Right hindlimb (tissue), 1 donor: ENCODE measurements at regions not wholly inside any gene's neighbourhood (a gene's known extent, or its start where the extent isn't known, plus 50 kb on each side); places are given as distances from the start of the nearest gene placed in this dataset.
"Not testable (repeated sequence)": the region's sequence is repeated elsewhere in the genome, so short reads cannot be mapped to it uniquely, and the experiment has no call there.

Experiments
- DNase-seq: peaks from one replicate; pipeline ENCODE4 v3.0.0-alpha.2; 2018

DNA sequence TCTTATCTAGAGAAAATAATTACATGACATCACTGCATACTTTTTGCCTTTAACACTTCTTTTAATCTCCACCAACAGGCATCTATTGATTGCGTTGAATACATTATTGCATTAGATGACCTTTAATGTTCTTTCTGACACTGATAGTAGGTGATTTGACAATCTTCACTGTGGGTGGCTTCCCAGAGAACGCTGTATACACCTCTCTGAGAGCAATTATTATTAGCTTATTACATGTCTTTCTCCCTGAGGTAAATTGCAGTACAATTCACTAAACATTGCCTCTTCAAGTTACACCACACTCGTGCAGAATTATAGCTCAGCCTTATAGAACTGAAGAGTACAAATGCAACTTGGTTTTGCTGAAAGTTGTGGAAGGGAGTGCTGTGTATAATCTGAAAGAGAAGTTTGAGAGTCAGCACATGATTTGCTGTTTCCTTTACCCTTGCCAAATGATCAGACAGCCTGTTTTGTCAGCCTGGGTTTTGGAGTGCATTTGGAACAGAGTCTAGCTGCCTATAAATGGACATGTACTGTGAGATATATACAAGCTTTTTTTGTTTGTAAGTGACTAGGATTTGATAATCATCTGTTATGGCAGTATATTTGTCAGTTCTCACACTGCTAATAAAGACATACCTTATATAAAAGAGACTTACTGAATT lies 369.2 kb downstream of the CCER1 start:
- DNase-seq = no peak

DNA sequence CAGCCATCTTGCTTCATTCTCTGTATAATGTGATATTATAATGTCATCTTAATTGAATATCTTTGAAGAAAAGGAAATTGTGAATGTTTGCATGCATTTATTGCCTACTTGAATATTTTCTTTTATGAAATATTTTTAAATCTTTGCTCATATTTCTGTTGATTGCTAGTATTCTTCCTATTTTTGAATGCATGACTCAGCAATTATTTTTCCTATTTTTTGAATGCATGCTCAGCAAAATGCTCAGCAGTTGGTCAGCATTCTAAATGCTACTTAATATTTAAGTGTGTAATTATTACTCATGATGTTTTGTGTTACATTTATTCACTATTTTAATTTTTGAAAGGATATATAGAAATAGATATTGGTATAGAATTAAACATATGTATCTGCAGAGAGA lies 378.3 kb downstream of the CCER1 start:
- no peak for DNase-seq

DNA sequence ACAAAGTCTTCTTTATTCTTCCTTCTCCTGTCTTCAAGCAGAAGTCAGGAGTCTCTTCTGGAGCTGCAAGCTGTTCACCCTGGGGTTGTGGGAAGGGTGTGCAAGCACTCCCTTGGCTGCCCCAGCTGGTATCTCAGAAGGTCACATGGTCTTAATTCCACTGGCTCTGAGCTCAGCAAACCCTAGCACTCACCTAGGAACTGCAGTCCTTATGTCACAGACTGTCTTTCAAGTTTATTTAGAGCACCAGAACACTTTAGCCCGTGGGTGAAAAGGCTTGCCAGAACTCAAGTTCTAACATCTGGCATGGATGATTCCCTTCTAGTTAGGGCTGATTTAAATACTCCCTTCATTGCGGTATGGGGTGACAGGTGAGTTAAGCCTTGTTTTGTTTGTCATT lies 379.0 kb downstream of the CCER1 start:
- no peak for DNase-seq

DNA sequence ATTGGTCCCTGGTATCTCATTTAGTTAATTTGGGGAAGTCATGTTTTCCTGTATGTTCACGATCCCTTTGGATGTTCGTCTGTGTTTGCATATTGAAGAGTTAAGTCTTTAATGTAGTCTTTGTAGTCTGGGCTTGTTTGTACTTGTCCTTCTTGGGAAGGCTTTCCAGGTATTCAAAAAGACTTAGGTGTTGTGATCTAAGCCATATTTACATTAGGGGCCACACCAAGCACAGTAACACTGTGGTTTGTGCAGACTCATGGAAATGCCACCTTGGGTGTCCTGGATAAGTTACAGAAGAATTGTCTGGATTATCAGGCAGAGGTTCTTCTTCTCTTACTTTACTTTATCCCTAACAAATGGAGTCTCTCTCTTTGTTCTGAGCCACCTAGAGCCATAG lies 380.3 kb downstream of the CCER1 start:
- DNase-seq = no peak

DNA sequence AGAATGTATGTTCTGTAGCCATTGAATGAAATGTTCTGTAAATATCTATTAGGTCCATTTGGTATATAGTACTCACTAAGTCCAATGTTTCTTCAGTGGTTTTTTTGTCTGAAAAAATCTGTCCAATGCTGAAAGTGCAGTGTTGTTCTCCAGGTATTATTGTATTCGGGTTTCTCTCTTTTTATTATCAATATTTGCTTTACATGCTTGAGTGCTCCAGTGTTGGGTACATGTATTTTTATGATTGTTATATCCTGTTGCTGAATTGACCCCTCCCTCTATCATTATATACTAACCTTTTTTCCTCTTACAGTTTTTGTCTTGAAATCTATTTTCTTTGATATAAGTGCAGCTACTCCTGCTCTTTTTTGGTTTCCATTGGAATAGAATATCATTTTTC lies 382.2 kb downstream of the CCER1 start:
- no peak for DNase-seq

DNA sequence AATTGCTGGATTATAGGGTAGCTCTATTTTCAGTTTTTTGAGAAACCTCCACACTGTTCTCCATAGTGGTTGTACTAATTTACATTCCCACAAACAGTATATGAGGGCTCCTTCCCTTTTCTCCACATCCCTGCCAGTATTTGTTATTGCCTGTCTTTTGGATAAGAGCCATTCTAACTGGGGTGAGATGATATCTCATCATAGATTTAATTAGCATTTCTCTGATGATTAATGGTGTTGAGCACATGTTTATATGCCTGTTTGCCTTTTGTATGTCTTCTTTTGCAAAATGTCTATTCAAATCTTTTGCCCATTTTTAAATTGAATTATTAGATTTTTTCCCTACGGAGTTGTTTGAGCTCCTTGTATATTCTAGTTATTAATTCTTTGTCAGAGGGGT lies 385.3 kb downstream of the CCER1 start:
- no peak for DNase-seq

DNA sequence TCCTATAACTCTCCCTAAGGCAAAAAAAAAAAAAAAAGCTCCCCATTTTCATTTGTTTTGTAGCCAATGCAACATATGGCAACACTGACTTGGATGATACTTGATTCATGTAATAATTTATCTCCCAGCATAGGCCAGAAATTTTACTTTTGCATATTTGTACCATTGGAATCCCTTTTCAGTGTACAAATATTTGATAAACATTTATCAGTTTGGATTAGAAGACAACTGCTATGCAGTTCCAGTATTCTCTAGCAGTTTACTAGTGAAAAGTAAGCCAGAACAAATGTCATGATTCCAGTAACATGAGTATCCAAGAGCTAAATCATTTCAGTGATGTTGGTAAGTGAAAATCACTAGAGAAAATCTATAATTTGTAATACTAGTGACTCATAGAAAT lies 392.3 kb downstream of the CCER1 start:
- no peak for DNase-seq

DNA sequence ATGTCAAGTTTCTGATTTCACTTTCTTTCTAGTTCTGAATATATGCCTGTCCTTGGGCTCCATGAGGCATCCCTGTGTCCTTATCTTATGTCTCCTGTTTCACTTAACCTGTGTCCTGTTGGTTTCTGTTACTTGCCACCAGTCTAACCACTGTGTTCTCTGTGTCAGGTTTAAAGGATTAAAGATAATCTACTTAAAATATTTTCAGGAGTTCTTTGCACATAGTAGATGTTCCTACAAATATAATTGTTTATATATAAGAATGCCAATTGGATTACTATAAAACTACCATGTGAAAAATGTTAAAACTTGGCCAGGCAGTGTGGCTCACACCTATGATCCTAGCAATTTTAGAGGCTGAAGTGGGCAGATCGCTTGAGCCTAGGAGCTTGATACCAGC lies 406.4 kb downstream of the CCER1 start:
- no peak for DNase-seq

DNA sequence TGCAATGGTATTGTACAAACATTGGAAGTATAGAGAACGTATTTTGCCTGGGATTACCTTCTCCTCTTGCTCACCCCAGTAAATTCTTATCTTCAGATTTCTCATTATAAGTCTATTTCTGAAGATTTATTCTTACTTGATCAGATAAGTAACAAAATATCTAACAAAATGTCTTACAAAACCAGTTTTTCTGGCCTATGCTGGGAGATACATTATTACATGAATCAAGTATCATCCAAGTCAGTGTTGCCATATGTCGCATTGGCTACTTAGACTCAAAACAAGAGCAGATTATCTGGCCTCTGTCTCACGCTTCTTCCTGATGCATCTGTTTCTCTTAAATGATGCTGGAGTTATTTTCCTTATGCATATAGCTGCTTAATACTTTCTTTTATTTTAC lies 408.5 kb downstream of the CCER1 start:
- DNase-seq = no peak

DNA sequence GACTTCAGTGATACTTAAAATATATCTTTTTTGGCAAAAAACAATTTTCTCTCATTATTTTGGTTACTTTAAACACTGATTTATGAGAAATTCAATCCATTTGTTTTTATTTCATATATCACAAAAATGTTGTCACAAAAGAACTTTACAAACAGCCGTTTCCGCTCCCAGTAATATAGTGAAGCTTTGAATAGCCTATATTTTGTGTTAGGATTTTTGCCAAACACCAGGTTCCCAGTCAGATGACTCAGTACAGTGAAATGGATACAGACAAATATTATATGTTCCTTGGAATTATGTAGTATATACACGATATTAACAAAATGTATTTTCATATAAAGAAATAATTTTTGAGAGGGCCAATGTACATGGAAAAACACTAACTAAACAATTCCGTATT lies 411.1 kb downstream of the CCER1 start:
- no peak for DNase-seq

DNA sequence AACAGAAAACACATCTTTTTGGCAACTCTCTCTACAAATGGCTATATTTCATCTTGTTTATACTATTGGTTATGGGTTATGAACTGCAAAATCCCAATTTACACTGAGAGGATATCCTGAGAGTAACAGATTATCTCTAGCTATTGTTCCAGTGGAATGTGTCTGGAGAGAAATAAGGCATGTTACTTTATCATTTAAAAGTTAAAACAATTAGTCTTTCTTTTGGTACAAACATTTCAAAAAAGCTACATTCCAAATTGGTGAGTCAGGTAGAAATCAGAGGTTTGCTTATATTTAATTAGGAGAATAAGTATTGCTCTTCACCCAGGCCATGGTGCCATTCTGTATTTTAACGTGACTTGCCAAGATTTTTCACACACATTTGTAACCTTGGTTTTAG lies 411.6 kb downstream of the CCER1 start:
- no peak for DNase-seq

DNA sequence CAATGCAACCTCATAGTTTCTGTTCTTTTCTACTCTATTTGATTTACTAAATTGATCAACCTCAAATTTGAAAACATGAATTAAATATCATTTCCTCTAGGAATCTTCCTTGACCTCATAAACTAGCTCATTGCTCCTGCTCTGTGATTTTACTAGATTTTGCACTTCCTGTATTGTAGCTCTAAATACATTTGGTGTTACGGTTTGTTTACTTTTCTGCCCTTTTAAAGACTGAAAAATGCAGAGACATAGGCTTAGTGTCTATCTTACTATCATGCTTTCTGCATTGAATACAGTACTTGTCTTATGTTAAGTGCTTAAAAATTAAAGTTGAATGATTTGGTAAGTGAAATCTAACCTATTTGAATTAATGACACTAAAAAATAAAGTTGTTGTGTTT lies 412.1 kb downstream of the CCER1 start:
- not testable (repeated sequence) for DNase-seq

DNA sequence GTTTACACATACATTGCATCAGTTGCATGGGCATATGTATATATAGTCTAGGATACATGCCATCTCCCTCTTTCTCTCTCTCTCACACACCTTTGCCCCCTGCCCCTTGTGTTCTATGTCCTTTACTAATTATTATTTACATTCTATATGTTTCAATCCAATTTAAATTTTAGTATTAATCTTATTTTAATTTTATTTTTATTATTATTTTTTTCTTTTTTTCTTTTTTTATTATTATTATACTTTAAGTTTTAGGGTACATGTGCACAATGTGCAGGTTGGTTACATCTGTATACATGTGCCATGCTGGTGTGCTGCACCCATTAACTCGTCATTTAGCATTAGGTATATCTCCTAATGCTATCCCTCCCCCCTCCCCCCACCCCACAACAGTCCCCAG lies 421.1 kb downstream of the CCER1 start:
- DNase-seq = not testable (repeated sequence)

DNA sequence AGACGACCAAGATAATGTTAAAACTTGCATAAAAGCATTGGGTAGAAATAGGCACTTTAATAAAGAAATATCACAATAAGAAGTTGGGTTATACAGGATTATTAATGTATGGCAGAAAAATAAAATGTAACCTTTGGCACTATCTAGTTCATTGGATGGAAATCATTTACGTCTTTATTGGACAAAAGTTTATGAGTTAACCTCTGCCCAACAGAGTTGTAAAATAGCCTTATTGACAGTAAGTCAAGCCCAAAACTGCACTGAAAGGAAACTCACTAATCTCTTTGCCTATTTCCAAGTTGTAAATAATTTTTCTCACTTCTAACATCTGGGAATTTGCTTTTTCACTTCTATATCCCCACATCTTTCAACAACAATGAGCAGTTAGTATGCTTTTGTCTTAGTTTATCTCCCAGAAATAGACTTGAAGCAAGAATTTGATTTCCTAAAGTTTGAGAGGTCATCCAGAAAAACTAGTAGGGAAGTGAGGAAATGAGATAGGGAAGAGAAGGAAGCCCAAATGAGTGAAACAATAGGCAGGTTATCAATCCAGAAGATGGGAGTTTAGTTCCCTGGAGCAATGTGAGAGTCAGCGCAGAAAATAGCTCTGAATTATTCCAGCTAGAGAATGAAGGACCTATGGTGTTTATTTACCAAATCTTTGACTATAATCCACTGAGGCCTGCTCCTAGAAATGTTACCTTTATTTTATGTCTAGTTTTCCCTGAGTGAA lies 434.8 kb downstream of the CCER1 start:
- no peak for DNase-seq

DNA sequence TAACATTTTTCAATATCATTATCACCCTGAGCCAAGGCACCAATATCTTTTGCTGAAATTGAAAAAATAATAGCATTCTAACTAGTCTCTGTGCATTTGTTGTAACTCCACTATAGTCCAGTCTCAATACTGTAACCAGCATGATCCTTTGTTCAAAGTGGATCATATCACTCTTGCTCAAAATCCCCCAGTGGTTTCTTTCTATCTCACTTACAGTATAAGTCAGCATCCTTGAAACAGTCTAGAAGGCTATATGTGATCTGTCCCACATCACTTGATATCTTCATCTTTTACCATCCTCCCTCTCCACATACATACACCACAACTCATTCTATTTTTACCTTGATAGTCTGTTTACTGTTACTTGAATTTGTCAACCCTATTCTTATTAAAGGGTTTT lies 435.7 kb downstream of the CCER1 start:
- no peak for DNase-seq

DNA sequence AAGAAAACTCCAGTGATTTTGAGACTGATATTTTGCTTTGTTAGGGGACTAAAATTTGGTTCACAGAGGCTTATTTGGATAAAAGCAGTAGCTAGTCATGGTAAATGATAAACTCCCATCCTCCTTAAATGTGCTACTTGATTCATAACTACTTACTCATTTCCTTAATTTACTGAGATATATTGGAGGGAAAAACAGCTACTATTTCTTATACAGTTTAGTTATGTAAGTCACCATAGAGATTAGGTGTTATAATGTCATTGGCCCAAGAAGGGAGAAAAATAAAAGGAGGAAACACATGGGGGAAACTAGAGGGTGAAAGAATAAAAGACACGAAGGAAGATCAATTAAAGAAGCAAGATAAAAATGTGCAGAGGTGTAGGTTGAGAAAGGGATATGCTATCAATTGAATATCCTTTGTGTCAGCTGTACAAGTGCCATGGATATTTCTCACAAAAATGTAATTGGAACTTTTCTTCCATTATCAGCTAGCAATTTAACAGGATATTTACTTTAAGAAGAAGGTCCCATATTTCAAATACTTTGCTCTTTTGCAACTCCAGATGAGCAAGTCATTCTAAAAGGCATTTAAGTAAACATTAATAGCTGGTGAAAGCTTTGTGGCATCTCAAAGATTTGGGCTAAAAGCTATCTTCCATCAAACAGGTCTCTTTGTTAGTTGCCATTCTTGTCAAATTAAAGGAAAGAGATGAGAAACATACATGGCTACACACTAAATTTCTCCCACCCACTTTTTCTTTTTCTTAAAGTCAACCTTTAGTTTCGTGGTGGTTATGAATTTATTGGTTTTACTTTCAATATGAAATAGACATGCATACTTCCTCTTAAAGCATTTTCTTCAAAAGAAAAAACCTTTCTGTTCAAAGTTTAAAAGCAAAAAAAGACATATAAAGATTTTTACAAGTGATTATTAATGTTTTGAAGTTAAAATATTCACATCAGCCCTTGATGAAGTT lies 439.5 kb downstream of the CCER1 start:
- no peak for DNase-seq

DNA sequence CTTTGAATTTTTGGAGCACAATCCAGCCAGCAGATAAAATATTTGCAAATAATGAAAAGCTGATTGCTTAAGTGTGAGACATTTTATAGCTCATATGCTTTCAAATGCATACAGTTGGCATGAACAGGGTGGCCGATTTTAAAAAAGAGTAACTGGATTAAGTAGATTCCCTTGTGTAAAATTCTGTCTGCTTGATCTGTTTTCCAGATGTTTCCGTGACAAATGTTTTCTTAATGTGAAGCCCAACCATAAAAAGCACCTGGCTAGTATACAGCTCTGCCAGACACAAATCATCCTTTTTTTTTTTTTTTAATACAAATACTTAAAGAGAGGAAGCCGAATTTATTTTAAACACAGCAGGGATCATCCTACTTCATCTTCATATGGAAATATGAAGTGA lies 440.7 kb downstream of the CCER1 start:
- no peak for DNase-seq

DNA sequence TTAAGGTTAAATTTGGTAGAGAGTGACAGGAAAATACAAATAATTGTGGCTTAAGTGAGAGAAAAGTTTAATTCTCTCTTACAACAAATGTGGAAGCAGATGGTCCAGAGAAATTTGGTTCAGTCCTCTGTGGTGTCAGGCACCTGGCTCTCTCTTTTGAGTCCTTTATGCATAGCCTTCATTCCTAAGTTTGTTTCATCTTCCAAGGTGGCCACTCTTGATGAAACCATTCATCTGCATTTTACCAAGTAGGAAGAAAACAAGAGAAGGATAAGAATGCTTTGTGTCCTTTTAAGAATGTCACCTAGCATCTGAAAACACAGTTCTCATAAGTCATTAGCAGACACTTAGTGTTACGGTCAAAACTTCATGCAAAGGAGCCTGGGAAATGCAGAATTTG lies 442.5 kb downstream of the CCER1 start:
- DNase-seq = no peak

DNA sequence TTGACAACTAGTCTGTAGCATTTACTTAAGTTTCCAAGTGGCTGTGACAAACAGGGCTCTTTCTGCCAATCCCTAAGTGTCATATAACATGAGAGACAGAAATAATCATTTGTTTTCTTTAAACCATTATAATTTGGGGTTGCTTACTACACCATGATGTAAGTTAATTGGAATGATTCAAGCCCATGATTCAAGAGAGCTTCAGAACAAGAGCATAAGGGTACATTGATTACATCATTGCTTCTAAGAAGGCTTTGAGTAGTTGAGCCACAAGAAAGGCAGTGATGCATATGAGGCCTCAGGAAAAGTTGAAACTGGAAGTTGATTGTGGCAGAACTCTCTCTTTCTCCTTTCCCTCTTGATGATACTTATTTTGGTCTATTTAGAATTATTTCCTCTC lies 444.0 kb downstream of the CCER1 start:
- DNase-seq = no peak

DNA sequence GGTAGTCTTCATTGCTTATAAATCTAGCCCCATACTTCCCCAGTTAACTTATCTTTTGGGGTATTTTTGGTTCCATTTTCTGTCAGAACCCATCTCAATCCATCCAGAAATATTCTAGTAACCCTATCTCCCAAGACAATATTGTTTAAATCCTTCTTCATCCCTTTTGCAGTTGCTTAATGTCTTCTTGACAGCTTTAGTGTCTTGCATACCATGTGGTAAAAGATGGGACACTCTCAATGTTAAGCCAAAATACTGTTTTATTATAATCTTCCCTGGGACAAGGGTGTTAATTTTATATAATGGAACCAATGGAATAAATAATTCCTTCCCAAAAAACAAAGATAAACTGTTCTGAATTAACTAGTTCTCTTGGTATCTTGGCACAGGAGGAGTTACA lies 450.2 kb downstream of the CCER1 start:
- no peak for DNase-seq

DNA sequence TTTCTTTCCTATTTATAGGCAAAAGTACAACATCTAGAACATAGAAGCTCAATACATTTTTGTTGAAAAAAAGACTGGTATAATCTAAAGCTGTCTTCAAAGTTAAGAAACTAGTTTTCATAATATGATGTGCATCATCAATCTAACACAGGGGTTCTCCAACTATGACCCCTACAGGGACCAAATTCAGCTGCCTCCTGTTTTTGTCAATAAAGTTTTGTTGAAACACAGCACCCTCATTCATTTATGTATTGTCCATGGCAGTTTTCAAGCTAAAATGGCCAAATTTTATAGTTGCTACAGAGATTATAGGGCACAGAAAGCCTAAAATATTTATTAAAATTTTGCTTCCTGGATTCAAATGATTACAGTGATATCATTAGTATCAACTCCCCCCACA lies 452.9 kb downstream of the CCER1 start:
- DNase-seq = no peak

DNA sequence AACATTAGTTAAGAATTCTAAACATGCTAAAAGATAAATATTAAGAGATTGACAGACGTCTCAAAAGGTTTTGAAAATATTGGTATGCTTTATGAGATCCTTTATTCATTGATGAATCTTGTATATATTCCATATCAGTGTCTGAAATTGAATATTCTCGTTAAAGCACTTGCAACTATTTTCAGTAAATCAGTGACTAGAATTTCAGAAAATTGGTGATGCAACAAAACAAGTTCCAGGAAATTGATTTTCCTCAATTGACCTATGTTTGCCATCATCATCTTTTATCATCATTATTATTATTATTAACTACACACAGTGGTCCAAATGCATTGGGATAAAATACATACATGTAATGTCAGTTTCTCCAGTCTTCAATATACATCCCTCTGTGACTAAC lies 453.6 kb downstream of the CCER1 start:
- no peak for DNase-seq

DNA sequence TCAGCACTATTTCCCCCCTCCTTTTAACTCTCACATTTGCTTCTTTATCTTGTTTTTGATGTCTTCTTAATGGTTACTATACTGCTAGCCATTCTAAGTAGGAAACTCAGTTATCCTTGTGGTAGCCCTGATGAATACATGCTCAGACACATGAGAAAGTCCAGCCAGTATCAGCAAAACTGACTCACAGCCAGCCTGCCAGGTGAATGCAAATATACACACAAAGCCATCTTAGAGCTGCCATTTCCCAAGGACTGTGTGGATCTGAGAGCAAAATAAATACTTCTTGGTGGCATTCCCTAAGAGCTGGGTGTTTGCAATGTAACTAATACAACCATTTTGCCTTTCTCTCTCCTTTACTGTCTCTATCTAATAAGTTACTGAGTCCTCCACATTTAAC lies 455.2 kb downstream of the CCER1 start:
- no peak for DNase-seq
